OCI-LY3 (cell line): ENCODE measurements at regions not wholly inside any gene's neighbourhood (a gene's known extent, or its start where the extent isn't known, plus 50 kb on each side); places are given as distances from the start of the nearest gene placed in this dataset.

Source experiments
- CTCF ChIP-seq: fragments of 200-600, 300-600 bp; sonication (generic); IDR thresholded peaks from 2 replicates; pipeline ENCODE4 v1.5.1; 2014; ENCODE audit warnings: antibody characterized with exemption, low read length, low read depth
- EZH2phosphoT487 ChIP-seq: fragments of 200-600 bp; shearing (Covaris generic); IDR thresholded peaks from 2 replicates; pipeline ENCODE4 v1.6.1; 2018; ENCODE audit warnings: antibody characterized with exemption, mixed run types, low read depth

- no peak for TF ChIP-seq CTCF
- TF ChIP-seq EZH2phosphoT487 = no peak
Measured at GRCh38 chr1:220966881-220967611, 87.8 kb downstream of the HLX start.
